ENCODE measurements at regions not wholly inside any gene's neighbourhood (a gene's known extent, or its start where the extent isn't known, plus 50 kb on each side); places are given as distances from the start of the nearest gene placed in this dataset.

GRCh38 chr6:14831070-14831469 is 414.8 kb upstream of the JARID2 start:
- no peak overlapping the region for H3K4me3 ChIP-seq (ENCODE audit: low read depth in 2 of 2, low read length in 1 of 2)
- no peaks in the 10 kb centered on the region for H3K9me3 ChIP-seq
- H3K9me2 ChIP-seq: no peaks in the 10 kb centered on the region
- no peaks in the 10 kb centered on the region for H3K27me3 ChIP-seq (ENCODE audit: insufficient read depth)
- H3K36me3 ChIP-seq (replicated peaks in 1 of 2; ENCODE audit: control insufficient read depth in 1 of 2, insufficient read depth in 2 of 2, low read length in 1 of 2): no peaks in the 10 kb centered on the region
- H3K9ac ChIP-seq: no peak overlapping the region
- no peaks in the 10 kb centered on the region; a peak in 1 of 4 replicates for H3K4me1 ChIP-seq (ENCODE audit: control insufficient read depth in 1 of 2, insufficient read depth in 2 of 2, low read depth in 1 of 2, low read length in 1 of 2)
- WGBS (ENCODE audit: low lambda C conversion rate): 32% methylated on average over 5 of the region's 5 CpGs
- no peak for DNase-seq
- H3K4me2 ChIP-seq: no peak overlapping the region
- TF ChIP-seq GABPA (IDR thresholded peaks at IDR 0.05; ENCODE audit: low read depth) (no peak), EP300 (IDR thresholded peaks at IDR 0.05; ENCODE audit: borderline replicate concordance in 1 of 2, low read depth in 1 of 2, low read length in 1 of 2) (no peak), GATA2 (CRISPR knock-in tag; IDR thresholded peaks at IDR 0.05) (no peak), MEF2A (IDR thresholded peaks at IDR 0.05; ENCODE audit: borderline replicate concordance, low read depth) (no peak), ZBTB33 (IDR thresholded peaks at IDR 0.05; ENCODE audit: borderline replicate concordance, low read depth) (no peak), RXRA (IDR thresholded peaks at IDR 0.05; ENCODE audit: borderline replicate concordance, low read depth) (no peak), EZH2phosphoT487 (IDR thresholded peaks at IDR 0.05; ENCODE audit: borderline replicate concordance, low read depth) (no peak), FOSL2 (IDR thresholded peaks at IDR 0.05; ENCODE audit: borderline replicate concordance, low read depth) (no peak), RCOR1 (IDR thresholded peaks at IDR 0.05; ENCODE audit: low read length) (no peak), TAF1 (IDR thresholded peaks at IDR 0.05; ENCODE audit: borderline replicate concordance, low read depth, low read length) (no peak), NFIC (IDR thresholded peaks at IDR 0.05; ENCODE audit: borderline replicate concordance) (no peak), TCF12 (IDR thresholded peaks at IDR 0.05) (no peak), MAX (IDR thresholded peaks at IDR 0.05; ENCODE audit: low read depth) (no peak), MXI1 (IDR thresholded peaks at IDR 0.05; ENCODE audit: low read depth, low read length) (no peak), ELF1 (IDR thresholded peaks at IDR 0.05) (no peak), CHD2 (IDR thresholded peaks at IDR 0.05; ENCODE audit: low read length, partially characterized antibody) (no peak), CTCF (IDR thresholded peaks at IDR 0.05) (no peak), PBX3 (IDR thresholded peaks at IDR 0.05) (no peak)
- H2AFZ ChIP-seq (ENCODE audit: low read depth): no peak overlapping the region
- no peaks in the 10 kb centered on the region for H4K20me1 ChIP-seq (ENCODE audit: insufficient read depth)
- H3F3A ChIP-seq (replicated peaks; ENCODE audit: insufficient read depth): no peaks in the 10 kb centered on the region
- CTCF ChIA-PET: interaction anchor here (1.3 kb wide), 1 partner anchor 560 kb away, joined by 5 read pairs; no protein-coding TSS in a partner anchor
- POLR2A ChIA-PET: no interaction called here
- H3K27ac ChIP-seq (ENCODE audit: low read depth in 2 of 2, low read length in 1 of 2): no peak overlapping the region
- H3K79me2 ChIP-seq (ENCODE audit: insufficient read depth): no peaks in the 10 kb centered on the region

All from SK-N-SH (cell line).